Type B pancreatic cell (in vitro differentiated cells): ENCODE measurements at regions not wholly inside any gene's neighbourhood (a gene's known extent, or its start where the extent isn't known, plus 50 kb on each side); places are given as distances from the start of the nearest gene placed in this dataset.
A peak's percentile ranks its signal among the peaks of the same experiment; 100 is the strongest.

Experiments used
- DNase-seq: peaks from one replicate; pipeline ENCODE4 v3.0.0; 2021; ENCODE audit warnings: mixed read lengths; ENCODE audit not compliant: unreplicated experiment; ENCODE audit errors: extremely low spot score
- H3K27ac Mint-ChIP-seq: 2 replicates; pipeline ENCODE4 v1.8.0; 2021; ENCODE audit warnings: mild to moderate bottlenecking, mixed read lengths
- H3K27me3 Mint-ChIP-seq: 2 replicates; pipeline ENCODE4 v1.8.0; 2021; ENCODE audit warnings: mixed read lengths
- H3K36me3 Mint-ChIP-seq: 2 replicates; pipeline ENCODE4 v1.8.0; 2021; ENCODE audit warnings: mixed read lengths
- H3K4me1 Mint-ChIP-seq: one replicate; pipeline ENCODE4 v1.8.0; 2021; ENCODE audit warnings: mixed read lengths; ENCODE audit not compliant: unreplicated experiment
- H3K4me3 Mint-ChIP-seq: 2 replicates; pipeline ENCODE4 v1.8.0; 2021; ENCODE audit warnings: mild to moderate bottlenecking, mixed read lengths
- H3K9me3 Mint-ChIP-seq: 2 replicates; pipeline ENCODE4 v1.8.0; 2021; ENCODE audit warnings: mixed read lengths
- CTCF ChIP-seq: fragments of 200-600 bp; sonication (generic); conservative IDR thresholded peaks from 2 replicates; pipeline ENCODE4 v1.5.0; 2021; ENCODE audit warnings: antibody characterized with exemption, mild to moderate bottlenecking

GRCh38 chr13:77425705-77426104 lies 98.8 kb upstream of the MYCBP2 start:
- Mint-ChIP-seq H3K27me3 (no peaks in the 10 kb centered on the region), H3K27ac (no peak overlapping the region), H3K9me3 (peaks cover 4% of the 10 kb centered on the region), H3K4me1 (no peaks in the 10 kb centered on the region), H3K36me3 (no peaks in the 10 kb centered on the region), H3K4me3 (no peak overlapping the region)
- no peak for DNase-seq
- no peak for TF ChIP-seq CTCF

- no peak for TF ChIP-seq CTCF
- no peak for DNase-seq
- Mint-ChIP-seq H3K4me1 (no peaks in the 10 kb centered on the region), H3K27me3 (no peaks in the 10 kb centered on the region), H3K9me3 (peaks cover 4% of the 10 kb centered on the region), H3K36me3 (no peaks in the 10 kb centered on the region), H3K27ac (no peak overlapping the region), H3K4me3 (no peak overlapping the region)
Observed at GRCh38 chr13:77423296-77423695, 96.4 kb upstream of the MYCBP2 start.

- peak overlapping the region; percentile 63 for H3K27ac Mint-ChIP-seq
- peaks cover 3% of the 10 kb centered on the region for H3K4me1 Mint-ChIP-seq
- no peak for DNase-seq
- no peak overlapping the region for H3K4me3 Mint-ChIP-seq
- no peaks in the 10 kb centered on the region for H3K27me3 Mint-ChIP-seq
- H3K36me3 Mint-ChIP-seq: no peaks in the 10 kb centered on the region
- peaks cover 7% of the 10 kb centered on the region for H3K9me3 Mint-ChIP-seq
- no peak for TF ChIP-seq CTCF
Observed at GRCh38 chr13:77422724-77423123, 95.8 kb upstream of the MYCBP2 start.

- Mint-ChIP-seq H3K4me1 (peaks cover 5% of the 10 kb centered on the region), H3K27me3 (no peaks in the 10 kb centered on the region), H3K9me3 (peaks cover 8% of the 10 kb centered on the region), H3K27ac (peak overlapping the region; percentile 57), H3K4me3 (peak overlapping the region; percentile 23), H3K36me3 (no peaks in the 10 kb centered on the region)
- DNase-seq: no peak
- no peak for TF ChIP-seq CTCF
Observed at GRCh38 chr13:77417897-77418296, 91.0 kb upstream of the MYCBP2 start.

GRCh38 chr13:77416666-77417212 lies 89.8 kb upstream of the MYCBP2 start:
- Mint-ChIP-seq H3K9me3 (peaks cover 8% of the 10 kb centered on the region), H3K4me1 (peaks cover 5% of the 10 kb centered on the region), H3K27me3 (no peaks in the 10 kb centered on the region), H3K4me3 (no peak overlapping the region), H3K27ac (no peak overlapping the region), H3K36me3 (no peaks in the 10 kb centered on the region)
- TF ChIP-seq CTCF: no peak
- DNase-seq: no peak
